ENCODE measurements at regions not wholly inside any gene's neighbourhood (a gene's known extent, or its start where the extent isn't known, plus 50 kb on each side); places are given as distances from the start of the nearest gene placed in this dataset.

GRCh38 chr5:35331956-35332950, 102.0 kb upstream of the PRLR start:
- no peak overlapping the region for H3K4me3 ChIP-seq
- H3K27me3 ChIP-seq: no peaks in the 10 kb centered on the region
- no peak for ATAC-seq
- TF ChIP-seq POLR2AphosphoS5 (IDR thresholded peaks at IDR 0.05): no peak
- no peak for TF ChIP-seq CTCF (IDR thresholded peaks at IDR 0.05)
- no peak for TF ChIP-seq EP300 (IDR thresholded peaks at IDR 0.05)
- no peaks in the 10 kb centered on the region for H3K36me3 ChIP-seq
- WGBS, 2 donors (ENCODE audit: low coverage in 1 of 2): 75 to 100% methylated on average over 1 to 8 of the region's 8 CpGs
- no peaks in the 10 kb centered on the region for H3K9me3 ChIP-seq
- H3K27ac ChIP-seq: no peak overlapping the region
- no peaks in the 10 kb centered on the region for H3K4me1 ChIP-seq

- Histone ChIP-seq H3K4me1 (no peaks in the 10 kb centered on the region), H3K27me3 (peaks cover 11% of the 10 kb centered on the region), H3K27ac (no peak overlapping the region), H3K36me3 (no peaks in the 10 kb centered on the region), H3K9me3 (no peaks in the 10 kb centered on the region), H3K4me3 (no peak overlapping the region)
- TF ChIP-seq CTCF (IDR thresholded peaks at IDR 0.05) (no peak), EP300 (IDR thresholded peaks at IDR 0.05) (no peak), POLR2A (IDR thresholded peaks at IDR 0.05) (no peak), POLR2AphosphoS5 (IDR thresholded peaks at IDR 0.05) (no peak)
- no peak for ATAC-seq
- 82 to 89% methylated on average over 1 to 3 of the region's 3 CpGs for WGBS, 2 donors (ENCODE audit: low coverage in 1 of 2)
Measured at GRCh38 chr5:35325836-35326235, 95.5 kb upstream of the PRLR start.

DNA sequence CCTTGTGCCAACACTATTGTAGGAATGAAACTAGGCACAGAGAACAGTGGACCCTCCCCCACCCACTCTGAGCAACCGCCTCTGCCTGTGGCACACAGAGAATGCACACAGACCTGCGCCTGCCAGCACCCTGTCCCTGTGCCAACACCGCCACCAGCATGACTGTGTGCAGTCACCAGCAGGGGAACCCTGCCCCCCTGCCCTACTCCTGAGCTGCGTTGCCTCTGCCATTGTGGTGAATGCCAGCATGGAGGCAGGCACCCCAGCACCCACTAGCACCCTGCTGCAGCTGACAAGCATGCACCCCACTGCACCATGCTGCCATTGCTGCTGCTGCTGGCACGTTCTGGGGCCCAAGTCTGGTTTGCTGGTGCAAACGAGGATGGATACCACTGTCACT, 94.4 kb upstream of the PRLR start:
- H3K9me3 ChIP-seq: no peaks in the 10 kb centered on the region
- H3K27me3 ChIP-seq: peaks cover 11% of the 10 kb centered on the region
- H3K4me1 ChIP-seq: no peaks in the 10 kb centered on the region
- WGBS, 2 donors (ENCODE audit: low coverage in 1 of 2): 60% methylated on average over 1 of the region's 6 CpGs; no CpG with 5 or more reads in 1 of the 2 donors
- H3K36me3 ChIP-seq: no peaks in the 10 kb centered on the region
- no peak overlapping the region for H3K4me3 ChIP-seq
- H3K27ac ChIP-seq: no peak overlapping the region
- ATAC-seq: no peak
- TF ChIP-seq EP300 (IDR thresholded peaks at IDR 0.05): no peak
- TF ChIP-seq CTCF (IDR thresholded peaks at IDR 0.05): no peak
- TF ChIP-seq POLR2AphosphoS5 (IDR thresholded peaks at IDR 0.05): no peak
- no peak for TF ChIP-seq POLR2A (IDR thresholded peaks at IDR 0.05)

DNA sequence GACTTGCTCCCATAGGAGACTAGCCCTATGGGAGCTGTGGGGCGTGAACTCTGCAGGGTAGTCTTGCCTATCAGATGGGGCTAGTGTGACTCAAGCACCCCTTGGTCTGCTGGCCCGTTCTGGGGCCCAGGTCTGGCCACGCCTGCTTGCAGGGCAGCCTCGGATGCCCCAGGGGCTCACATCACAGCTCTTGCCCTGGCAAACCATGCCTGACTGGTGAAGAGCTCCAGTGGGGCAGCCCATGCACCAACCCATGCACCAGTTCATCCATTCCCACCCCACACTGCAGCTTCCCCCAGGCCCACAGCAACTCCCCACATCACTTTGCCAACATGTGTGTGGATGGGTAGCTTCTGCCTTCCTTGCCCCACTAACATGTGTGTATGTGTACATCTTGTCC, 93.9 kb upstream of the PRLR start:
- WGBS, 2 donors (ENCODE audit: low coverage in 1 of 2): 67% methylated on average over 3 of the region's 4 CpGs; no CpG with 5 or more reads in 1 of the 2 donors
- H3K4me1 ChIP-seq: no peaks in the 10 kb centered on the region
- H3K9me3 ChIP-seq: no peaks in the 10 kb centered on the region
- no peak for ATAC-seq
- peaks cover 11% of the 10 kb centered on the region for H3K27me3 ChIP-seq
- no peak overlapping the region for H3K4me3 ChIP-seq
- H3K27ac ChIP-seq: no peak overlapping the region
- TF ChIP-seq POLR2AphosphoS5 (IDR thresholded peaks at IDR 0.05) (no peak), CTCF (IDR thresholded peaks at IDR 0.05) (no peak), POLR2A (IDR thresholded peaks at IDR 0.05) (no peak), EP300 (IDR thresholded peaks at IDR 0.05) (no peak)
- H3K36me3 ChIP-seq: no peaks in the 10 kb centered on the region

- H3K4me1 ChIP-seq: no peaks in the 10 kb centered on the region
- H3K9me3 ChIP-seq: no peaks in the 10 kb centered on the region
- no peak for ATAC-seq
- no peaks in the 10 kb centered on the region for H3K36me3 ChIP-seq
- TF ChIP-seq CTCF (IDR thresholded peaks at IDR 0.05) (no peak), POLR2AphosphoS5 (IDR thresholded peaks at IDR 0.05) (no peak), EP300 (IDR thresholded peaks at IDR 0.05) (no peak), POLR2A (IDR thresholded peaks at IDR 0.05) (no peak)
- H3K27me3 ChIP-seq: peaks cover 11% of the 10 kb centered on the region
- no peak overlapping the region for H3K27ac ChIP-seq
- WGBS, 2 donors (ENCODE audit: low coverage in 1 of 2): 60 to 63% methylated on average over 1 to 3 of the region's 3 CpGs
- H3K4me3 ChIP-seq: no peak overlapping the region
Measured at GRCh38 chr5:35320029-35320428, 89.7 kb upstream of the PRLR start.
